HEK293 (cell line): ENCODE measurements at regions not wholly inside any gene's neighbourhood (a gene's known extent, or its start where the extent isn't known, plus 50 kb on each side); places are given as distances from the start of the nearest gene placed in this dataset.

Experiments
- INSM2 ChIP-seq: fragments of 450-650 bp; formaldehyde crosslinking; IDR thresholded peaks from 2 replicates; pipeline ENCODE4 v1.5.1; 2016; ENCODE audit warnings: missing biosample characterization, missing genetic modification characterization
- PRDM10 ChIP-seq: fragments of 450-650 bp; formaldehyde crosslinking; IDR thresholded peaks from 2 replicates; pipeline ENCODE4 v1.5.1; 2016; ENCODE audit warnings: missing biosample characterization, missing genetic modification characterization
- PRDM6 ChIP-seq: fragments of 450-650 bp; formaldehyde crosslinking; IDR thresholded peaks from 2 replicates; pipeline ENCODE4 v1.5.1; 2017; ENCODE audit warnings: missing biosample characterization, missing genetic modification characterization
- ZNF138 ChIP-seq: fragments of 450-650 bp; formaldehyde crosslinking; IDR thresholded peaks from 2 replicates; pipeline ENCODE4 v1.5.1; 2016; ENCODE audit warnings: missing biosample characterization, missing genetic modification characterization, borderline replicate concordance
- ZNF155 ChIP-seq: fragments of 450-650 bp; formaldehyde crosslinking; IDR thresholded peaks from 2 replicates; pipeline ENCODE4 v1.5.1; 2016; ENCODE audit warnings: missing biosample characterization, missing genetic modification characterization
- ZNF24 ChIP-seq: fragments of 450-650 bp; formaldehyde crosslinking; IDR thresholded peaks from 2 replicates; pipeline ENCODE4 v1.5.1; 2016; ENCODE audit warnings: missing biosample characterization, missing genetic modification characterization
- ZNF571 ChIP-seq: fragments of 450-650 bp; formaldehyde crosslinking; IDR thresholded peaks from 2 replicates; pipeline ENCODE4 v1.5.0; 2017; ENCODE audit warnings: missing biosample characterization, missing genetic modification characterization
- TF ChIP-seq, protein P1 (sequence below): fragments of 450-650 bp; formaldehyde crosslinking; IDR thresholded peaks from 2 replicates; pipeline ENCODE4 v1.5.1; 2016; ENCODE audit warnings: missing biosample characterization, missing genetic modification characterization
- TF ChIP-seq, protein P2 (sequence below): fragments of 450-650 bp; formaldehyde crosslinking; IDR thresholded peaks from 2 replicates; pipeline ENCODE4 v1.5.1; 2016; ENCODE audit warnings: missing biosample characterization, missing genetic modification characterization, low read depth

GRCh38 chr7:106190589-106191330 lies 78.6 kb upstream of the SYPL1 start:
- TF ChIP-seq PRDM10 (no peak), ZNF138 (tag by site-specific recombination) (no peak), ZNF155 (tag by site-specific recombination) (no peak), ZNF571 (tag by site-specific recombination) (no peak), ZNF24 (tag by site-specific recombination) (no peak), INSM2 (tag by site-specific recombination) (no peak), PRDM6 (tag by site-specific recombination) (no peak)
- TF ChIP-seq, protein P1, sequence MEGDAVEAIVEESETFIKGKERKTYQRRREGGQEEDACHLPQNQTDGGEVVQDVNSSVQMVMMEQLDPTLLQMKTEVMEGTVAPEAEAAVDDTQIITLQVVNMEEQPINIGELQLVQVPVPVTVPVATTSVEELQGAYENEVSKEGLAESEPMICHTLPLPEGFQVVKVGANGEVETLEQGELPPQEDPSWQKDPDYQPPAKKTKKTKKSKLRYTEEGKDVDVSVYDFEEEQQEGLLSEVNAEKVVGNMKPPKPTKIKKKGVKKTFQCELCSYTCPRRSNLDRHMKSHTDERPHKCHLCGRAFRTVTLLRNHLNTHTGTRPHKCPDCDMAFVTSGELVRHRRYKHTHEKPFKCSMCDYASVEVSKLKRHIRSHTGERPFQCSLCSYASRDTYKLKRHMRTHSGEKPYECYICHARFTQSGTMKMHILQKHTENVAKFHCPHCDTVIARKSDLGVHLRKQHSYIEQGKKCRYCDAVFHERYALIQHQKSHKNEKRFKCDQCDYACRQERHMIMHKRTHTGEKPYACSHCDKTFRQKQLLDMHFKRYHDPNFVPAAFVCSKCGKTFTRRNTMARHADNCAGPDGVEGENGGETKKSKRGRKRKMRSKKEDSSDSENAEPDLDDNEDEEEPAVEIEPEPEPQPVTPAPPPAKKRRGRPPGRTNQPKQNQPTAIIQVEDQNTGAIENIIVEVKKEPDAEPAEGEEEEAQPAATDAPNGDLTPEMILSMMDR (tag by site-specific recombination): no peak
- TF ChIP-seq, protein P2, sequence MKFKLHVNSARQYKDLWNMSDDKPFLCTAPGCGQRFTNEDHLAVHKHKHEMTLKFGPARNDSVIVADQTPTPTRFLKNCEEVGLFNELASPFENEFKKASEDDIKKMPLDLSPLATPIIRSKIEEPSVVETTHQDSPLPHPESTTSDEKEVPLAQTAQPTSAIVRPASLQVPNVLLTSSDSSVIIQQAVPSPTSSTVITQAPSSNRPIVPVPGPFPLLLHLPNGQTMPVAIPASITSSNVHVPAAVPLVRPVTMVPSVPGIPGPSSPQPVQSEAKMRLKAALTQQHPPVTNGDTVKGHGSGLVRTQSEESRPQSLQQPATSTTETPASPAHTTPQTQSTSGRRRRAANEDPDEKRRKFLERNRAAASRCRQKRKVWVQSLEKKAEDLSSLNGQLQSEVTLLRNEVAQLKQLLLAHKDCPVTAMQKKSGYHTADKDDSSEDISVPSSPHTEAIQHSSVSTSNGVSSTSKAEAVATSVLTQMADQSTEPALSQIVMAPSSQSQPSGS (tag by site-specific recombination): no peak
